ENCODE measurements at regions not wholly inside any gene's neighbourhood (a gene's known extent, or its start where the extent isn't known, plus 50 kb on each side); places are given as distances from the start of the nearest gene placed in this dataset.

GRCh38 chr3:170780955-170781354, 89.0 kb downstream of the RPL22L1 start:
- POLR2A ChIA-PET = no interaction called here
- H2AFZ ChIP-seq (ENCODE audit: low read depth, low read length) = no peak overlapping the region
- DNase-seq (ENCODE audit: low read depth, low spot score) = no peak

GRCh38 chr3:170780471-170780870, 89.5 kb downstream of the RPL22L1 start:
- Histone ChIP-seq H3K4me2 (ENCODE audit: insufficient read depth, low read length) (no peak overlapping the region), H3K79me2 (ENCODE audit: control insufficient read depth, insufficient read depth, low read length) (no peaks in the 10 kb centered on the region), H3K9me1 (replicated peaks; ENCODE audit: control insufficient read depth, extremely low read depth, insufficient read depth, low read length) (no peaks in the 10 kb centered on the region), H3K4me1 (ENCODE audit: control insufficient read depth, extremely low read depth, insufficient read depth, low read length) (no peaks in the 10 kb centered on the region), H3K9ac (replicated peaks; ENCODE audit: extremely low read depth, insufficient read depth, low read length) (no peak overlapping the region), H2AFZ (ENCODE audit: low read depth, low read length) (no peak overlapping the region), H4K20me1 (replicated peaks; ENCODE audit: control insufficient read depth, extremely low read depth, insufficient read depth, low read length) (no peaks in the 10 kb centered on the region), H3K27ac (ENCODE audit: insufficient read depth, low read depth, low read length) (no peak overlapping the region), H3K9me3 (replicated peaks; ENCODE audit: control insufficient read depth, insufficient read depth, low read length) (no peaks in the 10 kb centered on the region), H3K4me3 (replicated peaks in 1 of 3; ENCODE audit: insufficient read depth in 1 of 3, low read depth in 1 of 3, low read length in 3 of 3) (no peak overlapping the region), H3K27me3 (ENCODE audit: control insufficient read depth in 2 of 2, insufficient read depth in 2 of 2, low read length in 2 of 2) (no peaks in the 10 kb centered on the region), H3K36me3 (ENCODE audit: control insufficient read depth in 2 of 2, extremely low read depth in 1 of 2, insufficient read depth in 2 of 2, low read length in 2 of 2) (no peaks in the 10 kb centered on the region)
- no peak for TF ChIP-seq MAX (IDR thresholded peaks at IDR 0.05; ENCODE audit: insufficient read depth, insufficient read length)
- TF ChIP-seq POLR2A (IDR thresholded peaks at IDR 0.05; ENCODE audit: low read depth, low read length) = no peak
- TF ChIP-seq EZH2 (IDR thresholded peaks at IDR 0.05; ENCODE audit: borderline replicate concordance, low read depth, low read length, severe bottlenecking) = no peak
- no peak for TF ChIP-seq POLR2AphosphoS5 (IDR thresholded peaks at IDR 0.05; ENCODE audit: insufficient read depth, low read depth, low read length)
- dilution Hi-C loops (cut with MboI; ENCODE audit: extremely low pct_ligation_motif_present, low sequenced_read_pairs) = no loop called here
- no TSS peak for BruUV-seq (replicated peaks)
- ChIA-PET POLR2A (no interaction called here), CTCF (no interaction called here)
- no peak for FAIRE-seq
- intact Hi-C loops (cut with micrococcal nuclease) = no loop called here
- no peak for DNase-seq (ENCODE audit: low read depth, low spot score)

More at GRCh38 chr3:170780955-170781354, 89.0 kb downstream of the RPL22L1 start:
- no peak for TF ChIP-seq MAX (IDR thresholded peaks at IDR 0.05; ENCODE audit: insufficient read depth, insufficient read length)
- TF ChIP-seq POLR2A (IDR thresholded peaks at IDR 0.05; ENCODE audit: low read depth, low read length) = no peak
- TF ChIP-seq JUN (IDR thresholded peaks at IDR 0.05; ENCODE audit: borderline replicate concordance, insufficient read depth, insufficient read length, low read depth) = no peak
- no peak for TF ChIP-seq GATA2 (IDR thresholded peaks at IDR 0.05; ENCODE audit: insufficient read depth, insufficient read length, low read depth, low read length)
- TF ChIP-seq EZH2 (IDR thresholded peaks at IDR 0.05; ENCODE audit: borderline replicate concordance, low read depth, low read length, severe bottlenecking) = no peak
- no peak overlapping the region for H3K27ac ChIP-seq (ENCODE audit: insufficient read depth, low read depth, low read length)
- dilution Hi-C loops (cut with MboI; ENCODE audit: extremely low pct_ligation_motif_present, low sequenced_read_pairs) (no loop called here), intact Hi-C loops (cut with micrococcal nuclease) (no loop called here)
- no peak for FAIRE-seq
- H3K4me1 ChIP-seq (ENCODE audit: control insufficient read depth, extremely low read depth, insufficient read depth, low read length) = no peaks in the 10 kb centered on the region
- no TSS peak for BruUV-seq (replicated peaks)
- H3K9me3 ChIP-seq (replicated peaks; ENCODE audit: control insufficient read depth, insufficient read depth, low read length) = no peaks in the 10 kb centered on the region
- no peaks in the 10 kb centered on the region for H3K79me2 ChIP-seq (ENCODE audit: control insufficient read depth, insufficient read depth, low read length)
- H3K4me2 ChIP-seq (ENCODE audit: insufficient read depth, low read length) = no peak overlapping the region
- no peaks in the 10 kb centered on the region for H3K36me3 ChIP-seq (ENCODE audit: control insufficient read depth in 2 of 2, extremely low read depth in 1 of 2, insufficient read depth in 2 of 2, low read length in 2 of 2)
- no peak overlapping the region for H3K4me3 ChIP-seq (replicated peaks in 1 of 3; ENCODE audit: insufficient read depth in 1 of 3, low read depth in 1 of 3, low read length in 3 of 3)
- H3K9ac ChIP-seq (replicated peaks; ENCODE audit: extremely low read depth, insufficient read depth, low read length) = no peak overlapping the region
- H3K9me1 ChIP-seq (replicated peaks; ENCODE audit: control insufficient read depth, extremely low read depth, insufficient read depth, low read length) = no peaks in the 10 kb centered on the region
- no peaks in the 10 kb centered on the region for H3K27me3 ChIP-seq (ENCODE audit: control insufficient read depth in 2 of 2, insufficient read depth in 2 of 2, low read length in 2 of 2)
- no peaks in the 10 kb centered on the region for H4K20me1 ChIP-seq (replicated peaks; ENCODE audit: control insufficient read depth, extremely low read depth, insufficient read depth, low read length)
- CTCF ChIA-PET = interaction anchor here (0.7 kb wide), 1 partner anchor 9 kb away, joined by 3 read pairs; no protein-coding TSS in a partner anchor
